AG10803 (cell line): ENCODE measurements at regions not wholly inside any gene's neighbourhood (a gene's known extent, or its start where the extent isn't known, plus 50 kb on each side); places are given as distances from the start of the nearest gene placed in this dataset.

Experiments
- DNase-seq: peaks from one replicate; pipeline ENCODE4 v3.0.0; 2010; ENCODE audit warnings: low read depth
- H3K4me3 ChIP-seq: 2 replicates; pipeline ENCODE4 v1.5.1; 2011; ENCODE audit warnings: mild to moderate bottlenecking, low read length, control low read depth
- CTCF ChIP-seq: conservative IDR thresholded peaks from 2 replicates; pipeline ENCODE4 v1.5.1; 2011; ENCODE audit warnings: mild to moderate bottlenecking, low read length, control low read depth, inconsistent platforms

GRCh38 chr20:24816431-24816830 lies 132.6 kb upstream of the CST7 start:
- TF ChIP-seq CTCF: no peak
- no peak for DNase-seq
- no peak overlapping the region for H3K4me3 ChIP-seq

GRCh38 chr20:24816907-24817306 lies 132.2 kb upstream of the CST7 start:
- DNase-seq: no peak
- no peak overlapping the region for H3K4me3 ChIP-seq
- no peak for TF ChIP-seq CTCF

- H3K4me3 ChIP-seq: no peak overlapping the region
- DNase-seq: no peak
- no peak for TF ChIP-seq CTCF
Measured at GRCh38 chr20:24817351-24817750, 131.7 kb upstream of the CST7 start.

GRCh38 chr20:24818056-24818455 lies 131.0 kb upstream of the CST7 start:
- TF ChIP-seq CTCF: no peak
- DNase-seq: no peak
- no peak overlapping the region for H3K4me3 ChIP-seq

GRCh38 chr20:24819331-24819965 lies 129.6 kb upstream of the CST7 start:
- DNase-seq: no peak
- H3K4me3 ChIP-seq: no peak overlapping the region
- no peak for TF ChIP-seq CTCF

GRCh38 chr20:24820345-24820744 lies 128.7 kb upstream of the CST7 start:
- H3K4me3 ChIP-seq: no peak overlapping the region
- DNase-seq: no peak
- no peak for TF ChIP-seq CTCF

GRCh38 chr20:24821391-24821790 lies 127.7 kb upstream of the CST7 start:
- H3K4me3 ChIP-seq: no peak overlapping the region
- DNase-seq: no peak
- TF ChIP-seq CTCF: no peak
